A673 (cell line): ENCODE measurements at regions not wholly inside any gene's neighbourhood (a gene's known extent, or its start where the extent isn't known, plus 50 kb on each side); places are given as distances from the start of the nearest gene placed in this dataset.

Experiments used
- BruUV-seq: library from RNA; stranded (reverse); fragments of 400-500 nt; replicated peaks from 2 replicates; lab custom pipeline; 2021; lab: Mats Ljungman, UMichigan
- CTCF ChIA-PET: fragments of 300-600 bp; sonication (Branson Sonifier 250); formaldehyde crosslinking; loops from one replicate; lab custom pipeline; 2022; ENCODE audit warnings: antibody characterized with exemption; lab: Charles Lee
- POLR2A ChIA-PET: fragments of 300-600 bp; sonication (Branson Sonifier 250); formaldehyde crosslinking; loops from one replicate; lab custom pipeline; 2022; ENCODE audit warnings: antibody characterized with exemption; ENCODE audit not compliant: low non-redundant PET; lab: Charles Lee
- DNase-seq: peaks from one replicate; pipeline ENCODE4 v3.0.0-alpha.2; 2015; ENCODE audit warnings: low spot score
- H3K27ac ChIP-seq: fragments of 200-600 bp; sonication (generic); 2 replicates; pipeline ENCODE4 v1.5.1; 2016; ENCODE audit warnings: mixed run types, low read depth, mild to moderate bottlenecking, mixed read lengths, antibody characterized with exemption, low read length; ENCODE audit not compliant: poor library complexity, severe bottlenecking
- H3K27me3 ChIP-seq: fragments of 200-600 bp; sonication (generic); replicated peaks from 2 replicates; pipeline ENCODE4 v1.6.1; 2017; ENCODE audit warnings: mixed run types, low read depth, mild to moderate bottlenecking, mixed read lengths, antibody characterized with exemption, low read length; ENCODE audit not compliant: insufficient read depth, poor library complexity
- H3K36me3 ChIP-seq: fragments of 200-600 bp; sonication (generic); 2 replicates; pipeline ENCODE4 v1.6.1; 2016; ENCODE audit warnings: mixed run types, mild to moderate bottlenecking, mixed read lengths, antibody characterized with exemption, low read length; ENCODE audit not compliant: insufficient read depth, poor library complexity, severe bottlenecking
- H3K4me1 ChIP-seq: fragments of 200-600 bp; sonication (generic); 2 replicates; pipeline ENCODE4 v1.6.1; 2017; ENCODE audit warnings: mixed run types, mild to moderate bottlenecking, mixed read lengths, antibody characterized with exemption, low read length; ENCODE audit not compliant: insufficient read depth, poor library complexity, severe bottlenecking
- H3K4me3 ChIP-seq: fragments of 200-600 bp; sonication (generic); 2 replicates; pipeline ENCODE4 v1.5.1; 2016; ENCODE audit warnings: low read depth, mixed run types, mild to moderate bottlenecking, mixed read lengths, low read length; ENCODE audit not compliant: poor library complexity, severe bottlenecking
- H3K9me3 ChIP-seq: fragments of 200-600 bp; sonication (generic); 2 replicates; pipeline ENCODE4 v1.6.1; 2016; ENCODE audit warnings: mixed run types, low read depth, mild to moderate bottlenecking, mixed read lengths, antibody characterized with exemption, low read length; ENCODE audit not compliant: poor library complexity, severe bottlenecking
- CTCF ChIP-seq: fragments of 300-800, 200-600 bp; sonication (generic); conservative IDR thresholded peaks from 2 replicates; pipeline ENCODE4 v1.5.1; 2017; ENCODE audit warnings: low read depth, mild to moderate bottlenecking, antibody characterized with exemption, low read length, moderate library complexity, mixed read lengths
- EZH2 ChIP-seq: fragments of 200-600 bp; sonication (generic); IDR thresholded peaks from 2 replicates; pipeline ENCODE4 v1.6.1; 2017; ENCODE audit warnings: borderline replicate concordance, low read depth, mild to moderate bottlenecking, mixed read lengths, antibody characterized with exemption, low read length; ENCODE audit not compliant: poor library complexity, severe bottlenecking
- intact Hi-C: fragments of 100-400 bp; cut with micrococcal nuclease; formaldehyde crosslinking; loops from one replicate; pipeline ENCODE4 v1.10.0; 2022; ENCODE audit not compliant: unreplicated experiment

GRCh38 chr6:42512579-42512978, 51.2 kb upstream of the UBR2 start:
- ChIA-PET POLR2A (no interaction called here), CTCF (no interaction called here)
- Histone ChIP-seq H3K4me3 (no peak overlapping the region), H3K27ac (no peak overlapping the region), H3K4me1 (no peaks in the 10 kb centered on the region), H3K36me3 (no peaks in the 10 kb centered on the region), H3K9me3 (no peaks in the 10 kb centered on the region), H3K27me3 (no peaks in the 10 kb centered on the region)
- no TSS peak for BruUV-seq
- no peak for TF ChIP-seq CTCF
- no peak for TF ChIP-seq EZH2
- intact Hi-C loops: no loop called here
- DNase-seq: peak; percentile 28

- Histone ChIP-seq H3K4me3 (no peak overlapping the region), H3K27ac (no peak overlapping the region), H3K27me3 (no peaks in the 10 kb centered on the region), H3K36me3 (no peaks in the 10 kb centered on the region), H3K9me3 (no peaks in the 10 kb centered on the region), H3K4me1 (no peaks in the 10 kb centered on the region)
- TF ChIP-seq CTCF (no peak), EZH2 (no peak)
- intact Hi-C loops: no loop called here
- POLR2A ChIA-PET: no interaction called here
- DNase-seq: no peak
- BruUV-seq: no TSS peak
- CTCF ChIA-PET: no interaction called here
These were observed 51.9 kb upstream of the UBR2 start for GRCh38 chr6:42511803-42512422.

GRCh38 chr6:42510795-42511194, 53.0 kb upstream of the UBR2 start:
- intact Hi-C loops: no loop called here
- Histone ChIP-seq H3K27ac (no peak overlapping the region), H3K36me3 (no peaks in the 10 kb centered on the region), H3K4me3 (no peak overlapping the region), H3K4me1 (no peaks in the 10 kb centered on the region), H3K27me3 (no peaks in the 10 kb centered on the region), H3K9me3 (no peaks in the 10 kb centered on the region)
- TF ChIP-seq EZH2: no peak
- TF ChIP-seq CTCF: no peak
- no peak for DNase-seq
- POLR2A ChIA-PET: no interaction called here
- CTCF ChIA-PET: interaction anchor here (0.6 kb wide), 1 partner anchor 49 kb away, joined by 4 read pairs; no protein-coding TSS in a partner anchor
- BruUV-seq: no TSS peak
